BJ (cell line): ENCODE measurements at regions not wholly inside any gene's neighbourhood (a gene's known extent, or its start where the extent isn't known, plus 50 kb on each side); places are given as distances from the start of the nearest gene placed in this dataset.
A peak's percentile ranks its signal among the peaks of the same experiment; 100 is the strongest.

Experiments
- CTCF ChIA-PET: fragments of 350-600 bp; formaldehyde crosslinking; extraction: SDS; loops from one replicate; lab custom pipeline; 2021; ENCODE audit warnings: antibody characterized with exemption, inconsistent platforms; lab: Yijun Ruan, JAX
- POLR2A ChIA-PET: fragments of 300-600 bp; sonication (Branson Sonifier 250); formaldehyde crosslinking; extraction: SDS; loops from one replicate; lab custom pipeline; 2021; ENCODE audit warnings: antibody characterized with exemption; lab: Charles Lee
- DNase-seq: peaks from one replicate; pipeline ENCODE4 v3.0.0-alpha.2; 2011; ENCODE audit warnings: low read depth
- H3K27me3 ChIP-seq: 2 replicates; pipeline ENCODE4 v1.6.0; 2011; ENCODE audit warnings: low read length; ENCODE audit not compliant: control insufficient read depth, insufficient read depth
- H3K36me3 ChIP-seq: 2 replicates; pipeline ENCODE4 v1.5.1; 2011; ENCODE audit warnings: low read length; ENCODE audit not compliant: control insufficient read depth, insufficient read depth
- H3K4me3 ChIP-seq: 2 replicates; pipeline ENCODE4 v1.5.1; 2011; ENCODE audit warnings: low read depth, mild to moderate bottlenecking, control low read depth, low read length
- TF ChIP-seq, protein P1 (sequence below): IDR thresholded peaks from 2 replicates; pipeline ENCODE4 v1.5.1; 2011; ENCODE audit warnings: low read depth, mild to moderate bottlenecking, control low read depth, inconsistent platforms, low read length, moderate library complexity; ENCODE audit not compliant: insufficient read depth

DNA sequence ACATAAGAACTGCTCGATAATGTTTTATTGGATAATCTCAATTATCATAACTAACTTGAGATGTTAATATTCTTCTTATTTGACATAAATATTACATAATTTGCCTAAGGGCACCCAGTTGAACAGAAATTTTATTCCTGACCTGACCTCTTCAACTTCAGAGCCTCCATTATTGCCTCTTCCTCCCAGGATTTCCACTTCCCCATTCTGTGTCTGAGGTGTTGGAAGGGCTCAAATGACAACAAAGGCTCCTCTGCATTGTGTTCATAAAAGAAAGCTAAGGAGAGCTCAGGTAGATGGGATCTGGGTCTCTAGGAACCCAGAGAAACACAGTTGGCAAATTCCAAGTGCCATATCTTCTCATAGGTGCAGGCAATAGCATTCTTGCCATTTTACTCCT, 61.2 kb upstream of the ARHGAP20 start:
- DNase-seq = no peak
- POLR2A ChIA-PET = no interaction called here
- TF ChIP-seq, protein P1, sequence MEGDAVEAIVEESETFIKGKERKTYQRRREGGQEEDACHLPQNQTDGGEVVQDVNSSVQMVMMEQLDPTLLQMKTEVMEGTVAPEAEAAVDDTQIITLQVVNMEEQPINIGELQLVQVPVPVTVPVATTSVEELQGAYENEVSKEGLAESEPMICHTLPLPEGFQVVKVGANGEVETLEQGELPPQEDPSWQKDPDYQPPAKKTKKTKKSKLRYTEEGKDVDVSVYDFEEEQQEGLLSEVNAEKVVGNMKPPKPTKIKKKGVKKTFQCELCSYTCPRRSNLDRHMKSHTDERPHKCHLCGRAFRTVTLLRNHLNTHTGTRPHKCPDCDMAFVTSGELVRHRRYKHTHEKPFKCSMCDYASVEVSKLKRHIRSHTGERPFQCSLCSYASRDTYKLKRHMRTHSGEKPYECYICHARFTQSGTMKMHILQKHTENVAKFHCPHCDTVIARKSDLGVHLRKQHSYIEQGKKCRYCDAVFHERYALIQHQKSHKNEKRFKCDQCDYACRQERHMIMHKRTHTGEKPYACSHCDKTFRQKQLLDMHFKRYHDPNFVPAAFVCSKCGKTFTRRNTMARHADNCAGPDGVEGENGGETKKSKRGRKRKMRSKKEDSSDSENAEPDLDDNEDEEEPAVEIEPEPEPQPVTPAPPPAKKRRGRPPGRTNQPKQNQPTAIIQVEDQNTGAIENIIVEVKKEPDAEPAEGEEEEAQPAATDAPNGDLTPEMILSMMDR = no peak
- Histone ChIP-seq H3K36me3 (no peaks in the 10 kb centered on the region), H3K4me3 (no peak overlapping the region), H3K27me3 (no peaks in the 10 kb centered on the region)
- CTCF ChIA-PET = interaction anchor here (1.7 to 1.9 kb wide), 2 partner anchors 12 to 457 kb away, joined by 5 read pairs; no protein-coding TSS in a partner anchor

DNA sequence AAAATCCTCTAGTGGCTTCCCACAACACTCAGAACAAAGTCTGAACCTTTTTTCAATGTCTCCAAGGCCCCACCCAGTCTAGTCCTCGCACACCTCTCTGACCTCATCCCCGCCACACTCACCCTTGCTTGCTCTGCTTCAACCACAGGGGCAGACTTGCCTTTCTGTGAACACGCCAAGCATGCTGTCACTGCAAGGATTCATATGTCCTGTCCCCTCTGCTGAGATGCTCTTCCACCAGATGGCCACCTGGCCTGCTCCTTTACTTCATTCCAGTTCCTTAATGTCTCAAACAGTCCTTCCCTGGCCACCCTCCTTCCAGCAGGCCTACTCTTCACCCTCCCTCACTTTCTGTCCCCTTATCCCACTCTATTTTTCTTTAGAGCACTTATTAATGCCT, 60.6 kb upstream of the ARHGAP20 start:
- POLR2A ChIA-PET = no interaction called here
- CTCF ChIA-PET = interaction anchor here (1.1 to 1.7 kb wide), 2 partner anchors 13 to 179 kb away, joined by 3 to 5 read pairs; no protein-coding TSS in a partner anchor
- DNase-seq = no peak
- TF ChIP-seq, protein P1 = no peak
- no peak overlapping the region for H3K4me3 ChIP-seq
- no peaks in the 10 kb centered on the region for H3K36me3 ChIP-seq
- no peaks in the 10 kb centered on the region for H3K27me3 ChIP-seq

DNA sequence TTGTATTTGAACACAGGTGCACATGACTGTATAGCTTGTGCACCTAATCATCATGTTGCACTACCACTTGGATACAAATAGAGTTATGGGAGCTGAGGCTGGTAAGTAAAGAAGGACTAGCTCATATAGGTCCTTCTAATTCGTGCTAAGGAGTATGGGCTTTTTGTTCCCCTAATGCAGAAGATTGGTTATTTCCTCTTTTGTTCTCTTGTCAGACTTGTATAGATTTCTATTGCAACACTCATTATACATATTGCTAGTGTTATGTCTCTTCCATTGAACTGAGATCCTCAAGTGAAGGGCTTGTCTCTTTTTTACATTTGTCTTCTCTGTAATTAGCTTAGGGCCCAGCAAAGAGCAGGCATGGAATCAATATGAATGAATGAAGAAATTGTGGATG, 54.1 kb upstream of the ARHGAP20 start:
- POLR2A ChIA-PET = no interaction called here

DNA sequence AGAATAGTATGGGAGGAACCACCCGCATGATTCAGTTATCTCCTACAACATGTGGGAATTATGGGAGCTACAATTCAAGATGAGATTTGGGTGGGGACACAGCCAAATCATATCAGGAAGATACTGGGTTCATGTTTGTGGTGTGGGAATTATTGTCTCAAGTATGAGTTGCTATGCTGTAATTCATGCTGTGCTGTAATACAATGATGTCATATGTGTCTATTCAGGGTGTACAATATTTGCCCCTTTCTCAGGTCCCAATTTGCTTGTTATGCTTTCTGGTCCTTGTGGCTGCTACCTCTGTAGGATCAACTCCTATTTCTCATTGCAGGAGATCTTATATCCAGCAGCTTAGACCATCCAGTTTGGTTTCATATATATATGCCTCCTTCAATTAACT, 52.2 kb upstream of the ARHGAP20 start:
- ChIA-PET POLR2A (no interaction called here), CTCF (no interaction called here)
- TF ChIP-seq, protein P1 = no peak
- DNase-seq = no peak
- no peaks in the 10 kb centered on the region for H3K27me3 ChIP-seq
- no peaks in the 10 kb centered on the region for H3K36me3 ChIP-seq
- H3K4me3 ChIP-seq = no peak overlapping the region

More for the DNA sequence above, 54.1 kb upstream of the ARHGAP20 start:
- DNase-seq = no peak
- Histone ChIP-seq H3K4me3 (no peak overlapping the region), H3K27me3 (no peaks in the 10 kb centered on the region), H3K36me3 (no peaks in the 10 kb centered on the region)
- TF ChIP-seq, protein P1 = no peak
- CTCF ChIA-PET = no interaction called here

DNA sequence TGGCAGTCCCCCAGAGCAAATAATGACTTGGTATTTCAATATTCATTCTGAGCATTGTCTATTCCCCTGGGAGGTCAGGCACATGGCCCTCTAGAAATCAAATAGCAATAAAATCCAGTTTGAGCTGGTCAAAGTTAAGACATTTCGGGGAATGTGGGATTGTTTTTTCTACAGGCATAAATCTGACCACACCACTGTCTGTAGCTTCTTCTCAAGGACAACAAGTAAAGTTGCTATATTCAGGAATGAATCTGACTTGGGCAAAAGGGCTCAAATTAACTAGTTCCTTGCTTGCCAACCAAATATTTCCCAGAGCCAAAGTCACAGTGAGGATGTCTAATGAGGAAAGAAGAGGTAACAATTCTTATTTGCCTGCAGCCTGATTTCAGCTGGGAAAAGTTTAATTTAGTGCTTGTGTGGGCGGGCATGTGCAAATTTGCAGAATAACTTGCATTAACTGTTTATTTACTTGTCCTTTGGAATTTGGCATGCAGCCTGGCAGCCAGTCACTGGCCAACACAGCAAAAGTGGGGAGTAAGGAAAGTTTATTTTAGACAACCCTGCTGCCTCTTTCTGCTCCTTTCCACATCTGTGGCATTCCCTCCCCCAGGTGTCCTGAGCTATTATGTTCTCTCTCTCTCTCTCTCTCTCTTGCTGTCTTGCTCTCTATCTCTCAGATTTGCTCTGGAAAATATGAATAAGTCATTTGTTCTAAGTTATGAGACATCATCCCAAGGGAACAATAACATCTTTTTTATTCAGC, 51.2 kb upstream of the ARHGAP20 start:
- H3K4me3 ChIP-seq = no peak overlapping the region
- TF ChIP-seq, protein P1 = no peak
- no peaks in the 10 kb centered on the region for H3K36me3 ChIP-seq
- POLR2A ChIA-PET = no interaction called here
- DNase-seq = peak; percentile 59
- H3K27me3 ChIP-seq = no peaks in the 10 kb centered on the region
- CTCF ChIA-PET = interaction anchor here (0.6 kb wide), 1 partner anchor 15 kb away, joined by 4 read pairs; no protein-coding TSS in a partner anchor
